H9 (cell line): ENCODE measurements at regions not wholly inside any gene's neighbourhood (a gene's known extent, or its start where the extent isn't known, plus 50 kb on each side); places are given as distances from the start of the nearest gene placed in this dataset.

Experiments used
- DNase-seq: peaks from one replicate; pipeline ENCODE4 v3.0.0-alpha.2; 2017
- H2AFZ ChIP-seq: one replicate; pipeline ENCODE4 v1.6.1; 2013; ENCODE audit warnings: mild to moderate bottlenecking, low read length, control low read depth, moderate library complexity
- H2AK5ac ChIP-seq: 2 replicates; pipeline ENCODE4 v1.6.1; 2013; ENCODE audit warnings: low read length, control low read depth, mixed read lengths; ENCODE audit not compliant: insufficient read length
- H2BK120ac ChIP-seq: one replicate; pipeline ENCODE4 v1.6.1; 2013; ENCODE audit warnings: low read depth, mild to moderate bottlenecking, low read length, control low read depth, inconsistent platforms; ENCODE audit not compliant: poor library complexity, severe bottlenecking
- H2BK12ac ChIP-seq: 2 replicates; pipeline ENCODE4 v1.6.1; 2013; ENCODE audit warnings: low read length, control low read depth, mixed read lengths, low read depth; ENCODE audit not compliant: insufficient read length
- H2BK15ac ChIP-seq: 2 replicates; pipeline ENCODE4 v1.6.1; 2013; ENCODE audit warnings: low read depth, low read length, control low read depth
- H2BK20ac ChIP-seq: one replicate; pipeline ENCODE4 v1.6.1; 2013; ENCODE audit warnings: low read depth, mild to moderate bottlenecking, low read length, control low read depth, inconsistent platforms; ENCODE audit not compliant: poor library complexity, severe bottlenecking
- H2BK5ac ChIP-seq: 2 replicates; pipeline ENCODE4 v1.6.1; 2013; ENCODE audit warnings: low read length, control low read depth, mixed read lengths; ENCODE audit not compliant: insufficient read length
- H3K14ac ChIP-seq: 2 replicates; pipeline ENCODE4 v1.6.1; 2013; ENCODE audit warnings: low read length, control low read depth; ENCODE audit not compliant: insufficient read depth
- H3K18ac ChIP-seq: 2 replicates; pipeline ENCODE4 v1.6.1; 2013; ENCODE audit warnings: low read depth, mild to moderate bottlenecking, mixed read lengths, low read length, control low read depth; ENCODE audit not compliant: insufficient read length
- H3K23ac ChIP-seq: 2 replicates; pipeline ENCODE4 v1.6.1; 2013; ENCODE audit warnings: low read length, control low read depth, mixed read lengths, low read depth; ENCODE audit not compliant: insufficient read length
- H3K23me2 ChIP-seq: 2 replicates; pipeline ENCODE4 v1.6.1; 2013; ENCODE audit warnings: low read depth, mild to moderate bottlenecking, mixed read lengths, low read length, control low read depth; ENCODE audit not compliant: insufficient read length, poor library complexity, severe bottlenecking
- H3K27ac ChIP-seq: 2 replicates; pipeline ENCODE4 v1.5.1; 2013; ENCODE audit warnings: low read length, control low read depth, mixed read lengths, low read depth; ENCODE audit not compliant: insufficient read length
- H3K27me3 ChIP-seq: 2 replicates; pipeline ENCODE4 v1.6.1; 2013; ENCODE audit warnings: low read length, control low read depth, inconsistent platforms; ENCODE audit not compliant: insufficient read depth
- H3K4ac ChIP-seq: 2 replicates; pipeline ENCODE4 v1.6.1; 2013; ENCODE audit warnings: low read depth, mild to moderate bottlenecking, control low read depth, inconsistent platforms, low read length, moderate library complexity
- H3K4me1 ChIP-seq: 2 replicates; pipeline ENCODE4 v1.6.1; 2013; ENCODE audit warnings: low read length, control low read depth, inconsistent platforms; ENCODE audit not compliant: insufficient read depth
- H3K4me2 ChIP-seq: 2 replicates; pipeline ENCODE4 v1.6.1; 2013; ENCODE audit warnings: low read length, control low read depth, mixed read lengths; ENCODE audit not compliant: insufficient read length, insufficient read depth
- H3K56ac ChIP-seq: 2 replicates; pipeline ENCODE4 v1.6.1; 2013; ENCODE audit warnings: low read depth, mild to moderate bottlenecking, mixed read lengths, low read length, control low read depth; ENCODE audit not compliant: insufficient read length
- H3K79me1 ChIP-seq: 2 replicates; pipeline ENCODE4 v1.6.1; 2013; ENCODE audit warnings: low read depth, mild to moderate bottlenecking, moderate library complexity, low read length, control low read depth, inconsistent platforms; ENCODE audit not compliant: insufficient read depth, poor library complexity, severe bottlenecking
- H3K79me2 ChIP-seq: 2 replicates; pipeline ENCODE4 v1.6.1; 2013; ENCODE audit warnings: low read length, control low read depth, inconsistent platforms; ENCODE audit not compliant: insufficient read depth
- H3K9ac ChIP-seq: 2 replicates; pipeline ENCODE4 v1.6.1; 2013; ENCODE audit warnings: low read length, control low read depth, mixed read lengths; ENCODE audit not compliant: insufficient read length; ENCODE audit errors: extremely low read depth
- H3K9me3 ChIP-seq: one replicate; pipeline ENCODE4 v1.6.1; 2013; ENCODE audit warnings: low read depth, low read length, inconsistent platforms; ENCODE audit not compliant: control insufficient read depth
- H3T11ph ChIP-seq: one replicate; pipeline ENCODE4 v1.6.1; 2013; ENCODE audit warnings: mild to moderate bottlenecking, low read length, control low read depth, inconsistent platforms
- H4K20me1 ChIP-seq: one replicate; pipeline ENCODE4 v1.6.1; 2013; ENCODE audit not compliant: control insufficient read depth, insufficient read length, insufficient read depth
- H4K5ac ChIP-seq: 2 replicates; pipeline ENCODE4 v1.6.1; 2013; ENCODE audit warnings: low read depth, mild to moderate bottlenecking, mixed read lengths, low read length, control low read depth; ENCODE audit not compliant: insufficient read length
- H4K8ac ChIP-seq: replicated peaks from 2 replicates; pipeline ENCODE4 v1.6.1; 2013; ENCODE audit warnings: low read length, control low read depth, mixed read lengths, low read depth; ENCODE audit not compliant: insufficient read length
- H4K91ac ChIP-seq: 2 replicates; pipeline ENCODE4 v1.6.1; 2013; ENCODE audit warnings: low read depth, mild to moderate bottlenecking, moderate library complexity, mixed read lengths, low read length, control low read depth; ENCODE audit not compliant: insufficient read length
- H3K27ac Mint-ChIP-seq, 3 experiments: 2 replicates in 2 of 3; 3 replicates in 1 of 3; pipeline ENCODE4 v1.8.0; 2020 to 2021; ENCODE audit warnings: mixed read lengths in 3 of 3, mild to moderate bottlenecking in 1 of 3, moderate library complexity in 1 of 3
- H3K27me3 Mint-ChIP-seq: 2 replicates; pipeline ENCODE4 v1.8.0; 2021; ENCODE audit warnings: low read depth, mild to moderate bottlenecking, moderate library complexity, mixed read lengths
- H3K36me3 Mint-ChIP-seq, 3 experiments: 2 replicates in 2 of 3; 3 replicates in 1 of 3; pipeline ENCODE4 v1.8.0; 2020 to 2021; ENCODE audit warnings: low read depth in 3 of 3, mixed read lengths in 3 of 3; ENCODE audit not compliant: insufficient read depth in 1 of 3
- H3K4me1 Mint-ChIP-seq, 2 experiments: 2 replicates each; pipeline ENCODE4 v1.8.0; 2020; ENCODE audit warnings: mixed read lengths in 2 of 2
- H3K4me3 Mint-ChIP-seq, 2 experiments: 2 replicates in 1 of 2; 3 replicates in 1 of 2; pipeline ENCODE4 v1.8.0; 2020 to 2021; ENCODE audit warnings: mild to moderate bottlenecking in 2 of 2, mixed read lengths in 2 of 2, moderate library complexity in 1 of 2
- H3K9me3 Mint-ChIP-seq, 2 experiments: 2 replicates in 1 of 2; 3 replicates in 1 of 2; pipeline ENCODE4 v1.8.0; 2020; ENCODE audit warnings: mild to moderate bottlenecking in 2 of 2, mixed read lengths in 2 of 2, moderate library complexity in 1 of 2
- CTCF ChIP-seq: fragments of 200-600 bp; sonication (generic); conservative IDR thresholded peaks from 3 replicates; pipeline ENCODE4 v1.8.0; 2021; ENCODE audit warnings: antibody characterized with exemption, mild to moderate bottlenecking
- WGBS: extraction: QIAGEN DNeasy Blood & Tissue Kit; methylation state at CpG from one replicate; pipeline ENCODE4 v1.1.7; 2013; ENCODE audit warnings: missing lambda C conversion rate, low lambda C conversion rate, mixed read lengths; ENCODE audit not compliant: insufficient read length; ENCODE audit errors: extremely low coverage; 5-methylcytosine and 5-hydroxymethylcytosine counted together

- H3K27ac ChIP-seq = no peak overlapping the region
- H3K9ac ChIP-seq = no peak overlapping the region
- no peaks in the 10 kb centered on the region for H3K27me3 ChIP-seq
- no peaks in the 10 kb centered on the region for H3K79me1 ChIP-seq
- no peak for TF ChIP-seq CTCF
- Mint-ChIP-seq H3K4me1 (peaks cover 3 to 5% of the 10 kb centered on the region in 2 experiments; a peak in 2 of 4 replicates), H3K27ac (no peak overlapping the region), H3K9me3 (peaks cover 0 to 6% of the 10 kb centered on the region in 2 experiments; a peak in 2 of 5 replicates), H3K4me3 (no peak overlapping the region), H3K36me3 (no peaks in the 10 kb centered on the region), H3K27me3 (no peaks in the 10 kb centered on the region)
- DNase-seq = no peak
- no peak overlapping the region for H2BK5ac ChIP-seq
- H3K9me3 ChIP-seq = no peaks in the 10 kb centered on the region
- H3K23me2 ChIP-seq = no peaks in the 10 kb centered on the region
- no peak overlapping the region for H3K56ac ChIP-seq
- no peak overlapping the region for H3K18ac ChIP-seq
- H3K4me2 ChIP-seq = no peak overlapping the region
- H4K5ac ChIP-seq = no peak overlapping the region
- no peak overlapping the region for H2BK12ac ChIP-seq
- no peak overlapping the region for H3K14ac ChIP-seq
- no peak overlapping the region for H3T11ph ChIP-seq
- no peak overlapping the region for H2AFZ ChIP-seq
- no peak overlapping the region for H2BK20ac ChIP-seq
- H4K91ac ChIP-seq = no peak overlapping the region
- no peaks in the 10 kb centered on the region for H3K79me2 ChIP-seq
- H2AK5ac ChIP-seq = no peak overlapping the region
- no CpG with 5 or more reads among the region's 1 CpG for WGBS
- H4K8ac ChIP-seq = no peak overlapping the region
- H2BK15ac ChIP-seq = no peak overlapping the region
- H3K4ac ChIP-seq = no peak overlapping the region
- H2BK120ac ChIP-seq = no peak overlapping the region
- no peaks in the 10 kb centered on the region for H4K20me1 ChIP-seq
- H3K4me1 ChIP-seq = no peaks in the 10 kb centered on the region; the same call in 1 of the 2 replicates
- H3K23ac ChIP-seq = no peak overlapping the region
Measured at GRCh38 chr5:36369219-36369690, 67.6 kb upstream of the RANBP3L start.
